Kidney glomerular epithelial cell (primary cell): ENCODE measurements at regions not wholly inside any gene's neighbourhood (a gene's known extent, or its start where the extent isn't known, plus 50 kb on each side); places are given as distances from the start of the nearest gene placed in this dataset.

Source experiments
- DNase-seq: peaks from one replicate; lab custom pipeline; 2025; lab: John Stamatoyannopoulos, UW

DNA sequence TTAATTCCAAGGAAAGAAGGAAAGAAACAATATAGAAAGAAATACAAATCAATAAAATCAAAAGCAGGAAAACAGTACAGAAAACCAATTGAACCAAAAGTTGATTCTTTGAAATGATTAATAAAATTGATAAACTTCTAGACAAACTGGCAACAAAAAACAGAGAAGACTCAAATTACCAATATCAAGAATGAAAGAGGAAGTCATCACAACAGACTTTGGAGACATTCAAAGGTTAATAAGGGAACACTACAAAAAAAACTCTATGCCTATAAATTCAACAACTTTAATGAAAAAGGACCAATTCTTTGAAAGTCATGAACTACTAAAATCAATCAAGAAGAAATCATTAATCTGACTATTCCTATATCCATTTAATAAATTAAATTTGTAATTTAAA, 329.3 kb upstream of the NR5A2 start:
- no peak for DNase-seq

DNA sequence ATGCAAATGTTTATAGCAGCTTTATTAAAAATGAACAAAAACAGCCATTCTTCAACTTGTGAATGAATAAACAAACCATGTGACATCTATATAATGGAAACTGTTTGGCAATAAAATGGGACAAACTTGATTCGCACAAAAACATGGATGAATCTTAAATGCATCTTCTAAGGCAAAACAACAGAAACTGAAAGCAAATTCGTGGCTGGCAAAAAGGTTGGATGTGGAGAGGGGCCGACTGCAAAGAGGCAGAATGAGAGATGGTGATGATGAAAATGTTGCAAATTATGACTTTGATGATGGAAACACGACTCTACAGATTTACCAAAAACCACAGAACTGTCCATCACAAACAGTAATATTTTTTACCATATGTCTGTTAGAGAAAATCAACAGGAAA, 327.0 kb upstream of the NR5A2 start:
- no peak for DNase-seq

DNA sequence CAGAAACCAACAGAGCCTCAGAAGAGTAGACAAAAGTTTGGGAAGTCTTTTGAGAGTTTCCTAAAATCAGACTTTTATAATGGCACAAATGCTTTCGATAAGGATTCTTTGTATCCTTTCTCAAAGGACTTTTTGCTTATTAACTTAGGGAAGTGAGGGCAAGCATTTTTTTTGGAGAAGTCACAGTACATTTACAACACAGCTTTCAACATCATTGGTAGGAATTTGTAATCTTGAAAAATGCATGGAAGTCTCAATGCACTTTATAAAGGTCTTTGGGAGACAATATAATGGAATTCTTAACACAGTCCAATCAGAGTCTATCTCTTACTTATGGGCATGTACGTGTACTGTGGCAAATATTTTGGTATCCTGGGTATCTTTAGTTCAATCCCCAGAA, 325.8 kb upstream of the NR5A2 start:
- DNase-seq, result no peak

DNA sequence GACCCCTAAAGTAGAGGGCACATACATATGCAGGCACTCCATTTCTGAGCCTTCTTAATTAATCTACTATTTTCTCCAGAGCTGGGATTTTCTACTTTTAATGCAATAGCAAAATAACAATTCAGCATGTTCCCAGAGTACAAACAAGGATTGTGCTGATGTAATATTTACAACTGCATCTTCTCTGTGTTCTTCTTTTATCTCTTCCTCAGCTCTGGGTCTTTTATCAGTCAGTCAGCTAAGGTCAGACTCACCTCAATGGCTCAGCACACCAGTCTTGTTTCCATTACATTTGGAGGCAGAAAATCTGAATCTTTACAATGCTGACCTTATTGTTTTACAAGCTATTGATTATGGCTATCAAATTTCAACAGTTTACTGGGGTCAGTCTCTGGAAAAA, 323.3 kb upstream of the NR5A2 start:
- DNase-seq, result no peak

DNA sequence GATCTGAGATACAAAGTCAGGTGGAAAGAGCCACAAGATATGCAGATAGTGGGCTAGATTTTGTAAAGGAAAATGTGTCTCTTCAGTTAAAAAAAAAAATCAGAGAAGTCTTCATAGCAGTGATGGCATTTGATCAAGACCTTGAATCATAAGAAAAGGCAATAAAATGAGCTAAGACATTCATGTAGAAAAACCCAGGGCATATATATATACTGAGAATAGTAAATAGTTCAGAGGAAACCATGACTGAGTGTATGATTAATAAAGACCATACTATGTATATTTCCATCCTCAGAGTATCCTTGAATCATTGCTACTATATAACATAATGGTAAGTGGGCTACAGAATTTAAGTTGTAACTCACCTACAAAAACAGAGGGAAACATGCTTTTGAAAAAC, 321.7 kb upstream of the NR5A2 start:
- no peak for DNase-seq

DNA sequence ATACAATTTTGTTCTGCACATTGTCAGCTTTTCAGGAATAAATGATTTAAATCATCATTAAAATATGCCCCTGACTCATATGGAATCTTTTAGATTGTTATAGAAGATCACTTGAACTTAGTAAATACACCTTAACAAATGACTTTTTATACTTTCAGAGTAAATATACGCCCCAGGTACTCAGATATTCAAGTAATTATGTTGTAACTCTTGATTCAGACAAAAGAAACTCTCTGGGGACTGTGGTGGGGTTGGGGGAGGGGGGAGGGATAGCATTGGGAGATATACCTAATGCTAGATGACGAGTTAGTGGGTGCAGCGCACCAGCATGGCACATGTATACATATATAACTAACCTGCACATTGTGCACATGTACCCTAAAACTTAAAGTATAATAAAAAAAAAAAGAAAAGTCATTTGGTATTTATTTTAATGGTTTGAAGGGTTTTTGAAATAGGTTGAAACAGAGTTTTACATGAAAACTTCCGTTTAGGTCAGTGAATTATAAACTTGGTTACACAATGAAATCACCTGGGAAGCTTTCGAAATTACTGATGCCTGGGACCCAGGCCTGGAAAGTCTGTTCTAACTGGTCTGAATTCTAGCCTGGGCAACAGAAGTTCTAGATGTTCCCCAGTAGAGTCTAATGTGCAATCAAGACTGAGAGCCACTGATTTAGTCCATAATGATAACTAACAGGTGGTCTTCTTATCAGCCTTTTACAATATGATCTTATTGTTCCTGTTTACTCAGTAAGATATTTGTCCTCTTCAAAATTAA, 320.5 kb upstream of the NR5A2 start:
- no peak for DNase-seq

DNA sequence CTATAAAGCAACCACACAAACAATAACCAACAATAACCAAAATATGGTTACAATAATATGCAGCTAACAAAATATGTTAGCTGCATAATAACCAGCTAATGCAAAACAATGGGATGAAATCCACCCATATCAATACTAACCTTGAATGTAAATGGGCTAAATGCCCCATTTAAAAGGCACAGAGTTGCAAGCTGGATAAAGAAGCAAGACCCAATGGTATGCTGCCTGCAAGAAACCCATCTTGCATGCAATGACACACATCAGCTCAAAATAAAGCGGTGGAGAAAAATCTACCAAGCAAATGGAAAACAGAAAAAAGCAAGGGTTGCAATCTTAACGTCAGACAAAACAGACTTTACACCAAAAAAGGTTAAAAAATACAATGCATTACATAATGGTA, 316.5 kb upstream of the NR5A2 start:
- no peak for DNase-seq

DNA sequence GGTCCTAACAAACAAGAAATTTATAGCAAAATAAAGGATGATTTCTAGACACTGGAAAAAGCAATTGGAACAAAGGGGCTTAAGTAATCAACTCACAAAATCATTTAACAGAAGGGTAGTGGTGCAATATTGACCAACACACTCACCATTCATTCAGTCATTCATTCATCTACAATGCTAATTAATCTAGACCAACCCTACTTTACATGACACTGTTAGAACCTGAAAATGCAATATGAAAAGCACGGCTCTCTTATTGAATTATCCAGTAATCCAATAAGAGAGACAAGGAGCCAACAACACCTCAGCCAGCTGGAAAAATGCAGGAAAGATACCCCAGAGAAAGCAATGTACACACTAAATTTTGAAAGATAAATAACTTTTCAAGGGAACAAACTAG, 310.8 kb upstream of the NR5A2 start:
- no peak for DNase-seq

DNA sequence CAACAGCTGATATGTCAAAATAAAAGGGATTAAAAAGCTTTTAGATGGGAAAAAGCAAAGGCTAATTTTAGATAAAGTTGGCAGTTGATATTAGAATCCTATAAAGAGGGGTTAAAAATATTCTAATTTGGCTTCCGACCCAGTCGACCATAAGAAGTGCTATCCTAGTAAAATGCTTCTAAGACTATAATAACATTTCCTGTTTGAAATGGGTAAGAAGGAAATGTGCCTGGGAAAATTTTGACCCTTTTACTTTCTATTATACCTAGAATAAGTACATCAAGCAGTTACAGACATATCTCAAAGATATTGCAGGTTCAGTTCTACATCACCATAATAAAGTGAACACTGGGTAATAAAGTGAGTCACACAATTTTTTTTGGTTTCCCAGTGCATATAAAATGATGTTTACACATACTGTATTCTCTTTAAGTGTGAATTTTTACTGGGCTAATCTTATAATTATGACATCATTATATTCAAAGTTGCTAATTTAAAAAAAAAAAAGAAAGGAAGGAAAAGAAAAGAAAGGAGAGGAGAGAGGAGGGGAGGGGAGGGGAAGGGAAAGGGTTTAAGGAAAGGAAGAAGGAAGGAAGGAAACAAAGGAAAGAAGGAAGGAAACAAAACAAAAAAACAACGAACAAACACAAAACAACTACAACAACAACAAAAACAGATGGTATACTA, 308.2 kb upstream of the NR5A2 start:
- no peak for DNase-seq

DNA sequence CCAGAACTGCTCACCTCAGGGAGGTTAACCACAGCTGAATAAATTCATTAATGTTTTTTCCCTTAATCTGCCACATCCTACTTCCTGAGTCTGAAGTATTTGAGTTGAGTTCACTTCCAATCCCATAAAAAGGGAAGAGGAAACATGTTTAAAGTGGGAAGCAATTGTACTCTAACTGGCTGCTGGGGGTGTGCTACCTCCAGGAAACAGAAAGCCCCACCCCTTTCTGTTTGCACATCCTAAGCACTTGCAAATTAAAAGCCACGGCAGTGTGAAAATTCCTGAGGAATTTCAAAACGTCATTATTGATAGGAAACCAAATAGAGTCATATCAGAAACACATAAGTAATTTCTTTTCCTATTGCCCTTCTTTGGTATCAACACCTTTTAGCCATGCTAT, 307.0 kb upstream of the NR5A2 start:
- DNase-seq, result no peak

DNA sequence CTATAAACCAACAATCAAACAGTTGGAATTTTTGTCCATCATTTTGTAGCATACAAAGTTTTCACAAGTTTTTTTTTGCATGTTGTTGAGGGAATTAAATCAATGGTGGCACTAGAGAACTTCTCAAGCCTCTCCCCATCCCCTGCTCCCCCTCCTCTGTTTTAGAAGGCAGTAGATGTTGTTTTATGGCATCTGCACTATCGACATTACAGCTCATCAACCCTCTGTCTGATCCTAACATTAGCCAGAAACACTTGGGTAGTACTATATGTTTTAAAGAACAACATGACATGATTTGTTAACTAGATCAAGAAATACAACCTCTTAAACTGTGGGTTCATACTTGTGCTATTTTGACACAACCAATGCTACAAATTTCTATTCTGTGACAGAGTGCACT, 306.5 kb upstream of the NR5A2 start:
- no peak for DNase-seq

DNA sequence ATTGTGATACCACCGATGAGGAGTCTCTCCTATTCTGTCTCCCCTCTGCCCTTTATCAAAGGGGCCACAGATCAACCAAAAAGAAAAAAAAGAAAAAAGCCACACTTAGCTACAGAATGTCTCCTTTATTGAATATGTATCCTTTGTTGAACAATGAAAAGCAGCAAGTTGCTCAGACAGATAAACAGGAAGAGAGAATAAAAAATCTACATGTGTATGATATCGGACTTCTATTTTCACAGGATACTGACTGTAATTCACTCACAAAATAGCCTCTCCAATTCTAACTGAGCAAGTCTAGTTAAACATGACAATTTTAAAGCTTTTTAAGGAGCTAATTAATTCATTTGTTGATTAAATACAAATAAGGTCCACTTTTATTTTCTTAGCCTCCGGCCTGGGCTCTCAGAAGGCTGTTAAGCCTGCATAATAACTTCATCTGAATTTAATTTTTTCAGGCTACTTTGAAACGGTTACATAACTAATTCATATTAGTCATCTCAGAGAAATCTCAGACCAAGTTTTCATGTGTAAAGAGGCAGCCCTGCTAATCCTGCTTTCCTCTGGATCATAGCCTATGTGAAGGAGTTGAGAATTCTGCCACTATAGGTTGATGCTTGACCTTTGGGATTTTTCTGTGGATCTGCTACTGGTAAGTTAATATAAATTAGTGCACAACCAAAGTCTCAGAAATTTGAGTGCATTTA, 304.1 kb upstream of the NR5A2 start:
- no peak for DNase-seq

DNA sequence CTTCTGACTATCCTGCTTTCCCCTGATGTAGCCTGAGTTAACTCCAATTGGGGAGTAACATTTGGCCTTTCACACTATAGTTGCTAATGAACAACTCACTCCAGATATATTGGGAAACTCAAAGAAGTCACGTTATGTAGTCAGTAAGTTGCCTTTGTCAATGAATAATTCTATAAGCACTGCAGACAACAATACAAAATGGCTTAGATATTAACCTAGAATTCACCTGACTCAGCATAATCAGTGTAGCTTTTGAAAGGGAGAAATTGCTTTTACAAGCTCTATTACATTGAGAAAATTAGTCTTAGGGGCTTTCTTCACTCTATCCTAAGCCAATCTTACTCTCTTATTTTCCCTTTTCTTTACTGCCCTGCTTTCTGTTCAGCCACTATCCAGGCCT, 303.5 kb upstream of the NR5A2 start:
- peak; percentile 6 for DNase-seq

DNA sequence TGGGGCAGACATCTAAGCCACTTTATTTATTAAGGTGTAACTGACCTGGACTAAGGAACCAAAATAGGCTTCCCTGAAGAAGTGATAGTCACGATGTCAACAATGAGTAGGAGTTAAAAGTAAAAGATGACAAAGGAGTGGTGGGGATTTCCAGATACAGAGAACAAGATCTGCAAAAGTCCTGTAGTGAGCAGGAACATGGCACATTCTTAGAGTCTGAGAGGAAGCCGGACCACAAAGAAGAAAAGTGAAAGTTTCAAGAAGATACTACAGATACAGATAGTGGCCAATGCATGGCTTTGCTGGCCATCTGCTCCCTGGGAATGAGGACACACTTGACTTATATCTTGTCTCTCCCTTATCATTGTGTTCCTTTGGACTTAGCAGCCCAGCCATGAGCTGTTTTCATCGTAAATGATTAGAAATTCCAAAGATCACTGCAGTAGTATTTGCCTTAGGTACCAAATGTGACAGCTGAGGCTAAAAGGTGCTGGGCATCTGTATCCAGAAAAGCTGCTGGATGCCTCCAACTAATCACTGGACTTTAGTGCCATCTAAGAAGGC, 302.4 kb upstream of the NR5A2 start:
- DNase-seq, result no peak

DNA sequence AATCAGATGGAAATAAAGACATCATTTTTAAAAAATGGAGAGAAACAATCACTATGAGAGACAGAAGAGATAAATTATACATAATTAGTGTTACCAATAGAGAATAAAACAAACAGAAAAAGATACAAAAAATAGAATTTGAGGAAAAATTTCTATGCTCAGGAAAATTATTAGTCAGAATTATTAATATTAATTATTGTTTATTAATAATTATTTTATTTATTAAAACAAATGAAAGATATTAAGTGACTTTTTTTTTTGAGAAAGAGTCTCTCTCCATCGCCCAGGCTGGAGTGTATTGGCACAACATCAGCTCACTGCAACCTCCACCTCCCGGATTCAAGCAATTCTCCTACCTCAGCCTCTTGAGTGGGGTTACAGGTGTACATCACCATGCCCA, 299.8 kb upstream of the NR5A2 start:
- DNase-seq, result no peak

DNA sequence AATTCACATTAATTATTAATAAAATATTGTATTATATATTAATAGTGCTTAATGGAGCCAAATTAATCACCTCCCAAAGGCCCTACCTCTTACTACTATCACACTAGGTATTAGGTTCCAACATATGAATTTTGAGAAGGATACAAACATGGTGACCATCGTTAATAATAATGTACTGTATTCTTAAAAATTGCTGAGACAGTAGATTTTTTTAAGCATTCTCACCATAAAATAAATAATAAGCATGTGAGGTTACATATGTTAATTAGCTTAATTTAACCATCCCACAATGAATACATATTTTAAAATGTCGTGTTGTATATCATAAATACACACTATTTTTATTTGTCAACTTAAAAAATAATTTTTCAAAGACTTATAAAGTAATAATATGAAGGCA, 299.2 kb upstream of the NR5A2 start:
- no peak for DNase-seq

DNA sequence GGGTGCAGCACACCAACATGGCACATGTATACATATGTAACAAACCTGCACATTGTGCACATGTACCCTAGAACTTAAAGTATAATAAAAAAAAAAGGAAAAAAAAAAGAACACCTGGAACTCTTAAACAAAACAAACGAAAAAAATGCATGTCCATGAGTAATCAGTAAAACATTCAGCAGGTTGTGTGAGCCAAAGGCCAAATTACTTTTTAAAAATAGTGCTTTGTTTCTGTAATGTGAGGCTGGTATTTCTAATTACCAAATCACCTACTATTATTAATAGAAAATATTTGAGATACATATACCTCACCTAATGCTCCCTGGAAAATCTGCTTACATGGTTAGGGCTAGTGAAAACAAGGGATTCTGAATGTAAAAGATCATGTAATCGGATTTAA, 294.4 kb upstream of the NR5A2 start:
- DNase-seq, result no peak

DNA sequence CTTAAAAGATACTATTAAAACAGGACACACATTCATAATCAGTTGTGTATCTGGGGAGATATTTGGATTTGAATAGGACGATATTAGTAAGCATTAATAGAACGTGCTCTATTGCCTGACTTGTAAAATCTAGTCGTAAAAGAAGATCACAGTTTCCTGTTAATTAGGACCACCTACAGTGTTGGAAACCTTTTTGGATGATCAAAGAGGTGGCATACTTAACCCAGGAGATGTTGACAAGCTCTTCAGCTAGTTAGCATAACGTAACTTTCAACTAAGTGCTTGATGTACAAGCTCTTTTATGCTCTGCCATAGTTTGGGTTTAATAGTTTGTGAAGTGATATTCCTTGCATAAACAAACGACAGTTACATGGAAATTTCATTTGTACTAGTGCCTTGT, 293.3 kb upstream of the NR5A2 start:
- no peak for DNase-seq

DNA sequence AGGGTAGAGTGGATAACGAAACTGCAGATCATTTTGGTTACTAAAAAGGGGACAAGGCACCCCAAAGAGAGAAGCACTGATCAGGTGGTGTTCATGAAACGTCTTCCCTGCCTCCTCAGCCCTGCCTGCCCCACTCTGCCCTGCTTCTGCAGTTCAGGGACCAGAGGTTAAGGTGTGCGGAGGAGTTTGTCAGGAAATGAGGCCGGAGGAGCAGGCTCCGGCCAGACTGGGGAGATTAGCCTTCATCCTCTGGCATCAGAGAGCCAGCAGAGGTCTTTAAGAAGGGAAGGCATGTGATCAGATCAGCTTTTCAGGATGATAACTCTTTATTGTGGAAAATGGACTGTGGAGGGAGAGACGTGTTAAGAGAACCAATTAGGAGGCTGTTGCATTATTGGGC, 291.9 kb upstream of the NR5A2 start:
- DNase-seq, result no peak

DNA sequence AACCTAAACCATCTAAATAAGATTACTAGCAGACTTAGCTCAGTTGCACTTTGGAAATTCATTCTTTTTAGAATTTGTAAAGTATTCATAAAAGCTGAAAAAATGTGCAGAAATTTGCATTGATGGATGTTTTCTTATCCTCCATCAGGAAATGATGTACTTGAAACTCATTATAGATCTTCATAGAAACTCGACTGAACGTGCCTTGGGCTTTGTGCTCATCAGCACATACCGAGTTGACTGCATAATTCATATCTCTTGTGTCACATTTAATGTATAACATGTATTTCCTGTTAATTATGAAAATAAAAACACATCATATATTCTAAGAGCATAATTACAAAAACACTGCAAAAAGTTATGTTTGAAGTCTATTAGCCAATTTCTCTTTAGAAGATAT, 290.9 kb upstream of the NR5A2 start:
- DNase-seq, result no peak

DNA sequence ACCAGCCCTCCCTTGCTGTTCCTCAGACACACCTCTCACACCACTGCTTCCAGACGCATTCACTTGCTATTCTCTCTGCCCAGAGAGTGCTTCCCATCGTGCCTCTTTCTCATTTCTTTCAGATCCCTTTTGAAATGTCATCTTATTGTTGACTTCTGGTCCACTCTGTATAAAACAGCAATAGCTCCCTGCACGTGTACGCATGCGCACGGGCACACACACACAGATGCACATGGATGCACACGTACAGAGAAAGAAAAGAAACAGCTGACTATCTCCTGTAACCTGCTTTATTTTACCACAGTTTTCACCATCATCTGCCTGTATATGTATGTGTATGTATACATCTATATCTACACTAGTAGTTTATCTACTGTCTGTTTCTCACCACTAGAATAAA, 285.9 kb upstream of the NR5A2 start:
- DNase-seq, result no peak

DNA sequence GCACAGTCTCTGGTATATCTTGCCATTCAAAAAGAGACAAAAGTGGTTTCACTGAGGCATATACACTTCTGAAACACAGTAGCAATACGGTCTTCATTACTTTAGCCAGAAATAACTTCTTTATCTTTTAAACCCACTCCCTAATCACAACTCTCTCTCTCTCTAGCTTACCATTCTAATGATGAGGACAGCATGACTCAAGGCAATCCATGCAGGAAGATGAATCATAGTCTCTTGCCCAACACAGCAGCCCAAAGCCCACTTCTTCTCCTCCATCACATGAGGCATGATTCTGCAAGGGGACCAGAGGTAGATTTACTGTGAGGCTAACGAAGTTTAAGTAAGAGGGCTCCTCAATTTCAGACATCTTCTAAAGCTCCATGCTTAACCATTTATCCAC, 285.0 kb upstream of the NR5A2 start:
- peak; percentile 84 for DNase-seq

DNA sequence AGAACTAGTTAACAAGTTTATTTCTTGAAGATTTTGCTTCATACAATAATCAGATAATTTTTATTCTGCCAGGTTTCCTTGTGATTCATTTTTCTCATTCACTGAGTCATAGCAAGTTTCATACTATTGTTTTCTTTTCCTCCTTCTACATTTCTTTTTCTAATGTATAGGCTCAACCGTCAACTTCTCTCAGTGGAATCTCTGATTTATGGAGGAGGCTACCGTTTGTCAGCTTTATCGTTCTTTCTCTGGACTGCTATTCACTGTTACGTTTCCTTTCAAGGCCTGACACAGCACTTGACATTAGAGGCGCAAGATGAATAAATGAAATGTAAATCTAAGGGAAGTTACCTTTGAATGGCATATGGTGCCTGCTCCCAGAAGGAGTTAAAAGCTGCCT, 284.3 kb upstream of the NR5A2 start:
- DNase-seq, result no peak
